AG04449 (cell line): ENCODE measurements at regions not wholly inside any gene's neighbourhood (a gene's known extent, or its start where the extent isn't known, plus 50 kb on each side); places are given as distances from the start of the nearest gene placed in this dataset.

Experiments
- CTCF ChIA-PET: fragments of 350-600 bp; formaldehyde crosslinking; extraction: SDS; loops from one replicate; lab custom pipeline; 2021; ENCODE audit warnings: antibody characterized with exemption; lab: Yijun Ruan, JAX
- POLR2A ChIA-PET: fragments of 400-600, 350-600 bp; formaldehyde crosslinking; extraction: SDS; loops from one replicate; lab custom pipeline; 2020; ENCODE audit warnings: antibody characterized with exemption, inconsistent platforms; lab: Yijun Ruan, JAX
- DNase-seq: peaks from one replicate; pipeline ENCODE4 v3.0.0-alpha.2; 2010; ENCODE audit warnings: low read depth, low spot score
- H3K4me3 ChIP-seq: 2 replicates; pipeline ENCODE4 v1.5.1; 2011; ENCODE audit warnings: low read depth, mild to moderate bottlenecking, control low read depth, low read length
- TF ChIP-seq, protein P1 (sequence below): IDR thresholded peaks from one replicate; pipeline ENCODE4 v1.5.1; 2011; ENCODE audit warnings: mild to moderate bottlenecking, moderate library complexity, low read length, control low read depth, inconsistent platforms; ENCODE audit not compliant: insufficient read depth; ENCODE audit errors: missing control alignments

DNA sequence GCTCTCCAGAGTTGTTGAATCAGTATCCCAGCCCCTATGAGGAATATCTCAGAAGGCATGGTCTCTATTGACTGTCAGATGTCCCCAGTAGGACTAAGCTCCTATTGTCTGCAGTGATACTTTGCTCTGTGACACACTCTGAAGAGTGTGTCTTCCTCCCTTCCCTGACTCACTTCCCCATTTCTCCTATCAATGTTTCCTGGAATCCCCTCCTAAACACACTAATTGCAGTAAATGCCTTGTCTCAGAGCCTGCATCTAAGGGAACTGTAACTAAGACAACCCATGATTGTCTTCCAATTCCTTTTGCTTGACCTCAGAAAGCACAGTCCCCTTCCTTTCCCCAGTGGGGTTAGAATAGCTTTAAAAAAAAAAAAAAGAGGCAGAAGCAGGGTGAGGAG lies 397.3 kb upstream of the PROK2 start:
- TF ChIP-seq, protein P1, sequence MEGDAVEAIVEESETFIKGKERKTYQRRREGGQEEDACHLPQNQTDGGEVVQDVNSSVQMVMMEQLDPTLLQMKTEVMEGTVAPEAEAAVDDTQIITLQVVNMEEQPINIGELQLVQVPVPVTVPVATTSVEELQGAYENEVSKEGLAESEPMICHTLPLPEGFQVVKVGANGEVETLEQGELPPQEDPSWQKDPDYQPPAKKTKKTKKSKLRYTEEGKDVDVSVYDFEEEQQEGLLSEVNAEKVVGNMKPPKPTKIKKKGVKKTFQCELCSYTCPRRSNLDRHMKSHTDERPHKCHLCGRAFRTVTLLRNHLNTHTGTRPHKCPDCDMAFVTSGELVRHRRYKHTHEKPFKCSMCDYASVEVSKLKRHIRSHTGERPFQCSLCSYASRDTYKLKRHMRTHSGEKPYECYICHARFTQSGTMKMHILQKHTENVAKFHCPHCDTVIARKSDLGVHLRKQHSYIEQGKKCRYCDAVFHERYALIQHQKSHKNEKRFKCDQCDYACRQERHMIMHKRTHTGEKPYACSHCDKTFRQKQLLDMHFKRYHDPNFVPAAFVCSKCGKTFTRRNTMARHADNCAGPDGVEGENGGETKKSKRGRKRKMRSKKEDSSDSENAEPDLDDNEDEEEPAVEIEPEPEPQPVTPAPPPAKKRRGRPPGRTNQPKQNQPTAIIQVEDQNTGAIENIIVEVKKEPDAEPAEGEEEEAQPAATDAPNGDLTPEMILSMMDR = no peak
- H3K4me3 ChIP-seq = no peak overlapping the region
- DNase-seq = no peak
- ChIA-PET CTCF (no interaction called here), POLR2A (no interaction called here)

DNA sequence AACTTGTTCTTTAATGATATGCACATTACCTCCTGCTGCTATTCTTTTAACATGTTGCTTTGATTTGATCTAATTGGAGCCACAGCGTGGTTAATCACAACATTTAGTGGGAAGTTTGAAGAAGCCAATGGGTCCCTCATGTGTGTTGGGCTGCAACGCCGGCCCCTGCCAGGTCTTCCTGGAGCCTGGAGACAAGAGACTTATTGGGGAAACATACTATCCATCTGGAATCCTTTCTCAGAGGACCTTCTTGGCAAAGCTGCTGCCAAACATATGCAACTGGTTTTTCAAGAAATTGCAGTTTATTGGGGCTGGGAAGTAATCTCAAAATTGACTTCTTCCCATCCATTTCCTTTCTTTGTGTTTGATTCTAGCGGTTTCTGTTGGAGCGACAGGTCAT lies 396.3 kb upstream of the PROK2 start:
- ChIA-PET POLR2A (no interaction called here), CTCF (interaction anchor here (1.2 kb wide), 1 partner anchor 10 kb away, joined by 3 read pairs; no protein-coding TSS in a partner anchor)

DNA sequence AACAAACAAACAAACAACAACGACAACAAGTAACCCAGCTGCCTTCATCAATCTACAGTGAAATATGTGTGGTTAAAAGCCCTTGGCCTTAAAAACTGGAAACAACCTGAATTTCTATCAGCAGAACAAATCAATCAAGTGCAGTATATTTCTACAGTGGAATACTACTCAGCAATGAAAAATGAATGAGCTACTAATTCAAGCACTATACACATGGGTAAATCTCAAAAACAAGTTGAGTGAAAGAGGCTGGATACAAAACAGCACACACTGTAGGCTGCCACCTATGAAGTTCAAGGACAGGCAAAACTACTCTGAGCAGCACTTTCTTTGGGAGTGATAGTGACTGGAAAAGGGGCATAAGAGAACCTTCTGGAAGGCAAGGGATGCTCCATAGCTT lies 395.5 kb upstream of the PROK2 start:
- ChIA-PET POLR2A (no interaction called here), CTCF (interaction anchor here (1.2 kb wide), 1 partner anchor 11 kb away, joined by 3 read pairs; no protein-coding TSS in a partner anchor)
- no peak for DNase-seq
- no peak overlapping the region for H3K4me3 ChIP-seq
- TF ChIP-seq, protein P1 = no peak

More for the DNA sequence above, 396.3 kb upstream of the PROK2 start:
- no peak overlapping the region for H3K4me3 ChIP-seq
- TF ChIP-seq, protein P1 = no peak
- DNase-seq = no peak

DNA sequence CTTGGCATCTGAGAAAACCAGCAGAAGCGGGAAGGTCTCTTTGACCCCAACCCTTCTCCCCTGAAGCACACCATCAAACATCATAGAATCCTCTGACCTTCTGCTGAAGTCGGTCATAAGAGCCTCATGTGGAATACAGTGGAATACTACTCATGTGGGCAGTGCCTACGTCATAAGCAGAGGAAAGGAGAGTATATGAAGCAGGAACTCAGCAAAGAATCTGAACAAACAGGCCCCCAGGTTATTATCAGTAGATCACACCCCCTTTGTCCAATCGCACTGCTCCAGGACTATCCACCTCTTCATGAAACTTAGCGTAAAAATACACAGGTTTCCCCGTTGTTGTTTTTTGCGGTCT lies 394.1 kb upstream of the PROK2 start:
- no peak for DNase-seq
- POLR2A ChIA-PET = no interaction called here
- TF ChIP-seq, protein P1 = no peak
- CTCF ChIA-PET = no interaction called here
- no peak overlapping the region for H3K4me3 ChIP-seq

DNA sequence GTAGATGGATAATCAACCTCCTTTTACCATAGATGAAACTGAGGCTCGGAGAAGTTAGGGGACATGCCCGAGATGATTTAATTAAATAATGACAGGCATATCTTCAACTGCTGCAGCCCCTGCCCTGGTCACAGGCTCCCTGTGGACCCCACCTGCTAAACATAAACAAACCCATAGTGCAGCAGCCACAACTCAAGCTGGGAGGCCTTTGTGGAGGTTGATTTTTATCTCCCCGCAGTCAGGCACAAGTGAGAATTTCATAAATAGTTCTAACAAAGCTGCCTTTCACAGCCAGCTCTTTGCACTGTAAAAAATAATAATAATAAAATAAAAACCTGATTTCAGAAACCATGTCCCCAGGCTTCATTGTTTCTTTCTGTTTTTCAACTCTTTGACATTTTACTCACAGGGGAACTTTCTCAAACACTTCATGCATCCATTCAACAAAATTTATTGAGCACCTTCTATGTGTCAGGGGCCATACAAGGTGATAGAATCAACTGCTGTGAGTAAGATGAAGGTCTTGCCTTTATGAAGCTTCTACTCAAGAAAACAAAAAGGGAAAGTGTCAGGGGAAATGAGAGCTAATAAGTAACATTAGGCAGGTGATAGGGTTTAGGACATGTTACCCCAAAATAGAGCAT lies 393.6 kb upstream of the PROK2 start:
- no peak overlapping the region for H3K4me3 ChIP-seq
- TF ChIP-seq, protein P1 = no peak
- ChIA-PET POLR2A (no interaction called here), CTCF (no interaction called here)
- no peak for DNase-seq

DNA sequence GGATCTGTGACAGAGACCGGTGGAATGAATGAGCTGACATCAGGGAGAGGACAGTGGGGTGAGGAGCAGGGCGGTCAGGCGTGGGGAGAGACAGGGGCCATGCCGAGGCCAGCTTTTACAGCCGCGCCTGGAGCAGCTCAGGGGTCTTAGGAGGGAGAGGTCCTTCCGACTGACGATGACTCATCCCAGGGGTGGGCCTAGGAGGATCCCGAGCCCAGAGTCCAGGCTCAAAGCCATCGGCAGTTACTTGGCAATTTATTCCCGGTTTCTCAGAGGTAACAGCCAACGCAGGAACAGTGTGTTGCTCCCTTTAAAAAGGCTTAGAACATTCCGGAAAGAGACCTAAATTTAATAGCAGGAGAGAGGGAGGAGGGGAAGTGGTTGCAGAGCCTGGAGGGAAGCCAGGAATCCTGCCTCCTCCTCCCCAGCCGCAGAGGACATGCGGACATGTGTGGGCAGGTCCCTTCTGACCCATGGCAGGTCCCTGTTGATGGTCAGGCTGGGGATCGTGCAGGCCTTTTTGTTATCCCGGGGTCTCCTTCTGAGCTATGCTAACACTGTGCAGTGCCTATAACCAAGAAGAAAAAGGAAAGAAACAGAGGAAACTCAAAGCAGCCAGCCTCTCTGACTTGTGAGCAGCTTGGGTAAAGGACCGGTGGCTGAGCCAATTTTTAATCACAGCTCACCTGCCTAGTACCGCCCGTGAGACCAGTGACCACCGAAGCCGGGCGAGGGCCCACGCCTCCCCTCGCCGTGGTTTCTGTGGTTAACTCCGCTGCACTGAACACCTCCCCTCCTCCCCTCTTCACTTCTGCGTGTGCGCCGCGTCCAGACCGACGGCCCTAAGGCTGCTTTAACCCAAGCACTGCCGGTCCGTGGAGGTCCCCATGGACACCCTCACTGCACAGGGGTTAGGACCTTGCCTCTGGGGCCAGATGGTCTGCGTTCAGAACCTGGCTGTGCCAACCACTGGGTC lies 392.4 kb upstream of the PROK2 start:
- ChIA-PET CTCF (no interaction called here), POLR2A (no interaction called here)
- TF ChIP-seq, protein P1 = no peak
- no peak for DNase-seq
- H3K4me3 ChIP-seq = peak overlapping the region; percentile 18; the same call in 1 of the 2 replicates
